ENCODE measurements at regions not wholly inside any gene's neighbourhood (a gene's known extent, or its start where the extent isn't known, plus 50 kb on each side); places are given as distances from the start of the nearest gene placed in this dataset.

DNA sequence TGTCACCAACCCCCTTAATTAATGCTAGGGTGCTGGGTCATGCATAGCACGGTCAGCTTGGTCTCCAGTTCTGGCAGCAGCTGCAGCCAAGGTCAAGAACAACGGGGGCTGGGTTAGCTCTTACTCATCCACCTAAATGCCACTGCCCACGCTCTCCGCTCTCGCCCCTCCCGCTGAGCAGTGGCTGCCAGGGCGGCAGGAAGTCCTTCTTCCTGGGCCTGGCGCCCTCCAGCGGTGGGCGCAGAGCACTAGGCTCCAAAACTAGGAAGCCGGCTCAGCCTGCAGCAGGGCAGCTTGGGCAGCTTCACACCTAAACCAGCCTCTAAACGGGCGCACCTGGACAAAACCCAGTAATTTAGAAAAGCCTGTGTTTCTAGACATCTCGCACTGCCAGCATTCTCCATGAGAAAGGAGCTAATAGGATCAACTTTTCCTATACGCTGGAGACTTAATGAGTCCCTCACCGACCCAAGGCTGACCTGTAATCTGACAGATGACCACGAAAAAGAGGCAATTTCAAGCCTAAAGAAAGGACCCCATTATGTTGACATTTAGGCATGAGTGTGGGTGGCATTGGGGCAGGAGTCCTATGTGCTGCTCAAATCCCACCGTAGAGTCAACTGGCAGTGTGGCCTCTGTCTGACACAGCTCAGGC lies 78.4 kb upstream of the LRRN2 start:
- TF ChIP-seq, protein P1, sequence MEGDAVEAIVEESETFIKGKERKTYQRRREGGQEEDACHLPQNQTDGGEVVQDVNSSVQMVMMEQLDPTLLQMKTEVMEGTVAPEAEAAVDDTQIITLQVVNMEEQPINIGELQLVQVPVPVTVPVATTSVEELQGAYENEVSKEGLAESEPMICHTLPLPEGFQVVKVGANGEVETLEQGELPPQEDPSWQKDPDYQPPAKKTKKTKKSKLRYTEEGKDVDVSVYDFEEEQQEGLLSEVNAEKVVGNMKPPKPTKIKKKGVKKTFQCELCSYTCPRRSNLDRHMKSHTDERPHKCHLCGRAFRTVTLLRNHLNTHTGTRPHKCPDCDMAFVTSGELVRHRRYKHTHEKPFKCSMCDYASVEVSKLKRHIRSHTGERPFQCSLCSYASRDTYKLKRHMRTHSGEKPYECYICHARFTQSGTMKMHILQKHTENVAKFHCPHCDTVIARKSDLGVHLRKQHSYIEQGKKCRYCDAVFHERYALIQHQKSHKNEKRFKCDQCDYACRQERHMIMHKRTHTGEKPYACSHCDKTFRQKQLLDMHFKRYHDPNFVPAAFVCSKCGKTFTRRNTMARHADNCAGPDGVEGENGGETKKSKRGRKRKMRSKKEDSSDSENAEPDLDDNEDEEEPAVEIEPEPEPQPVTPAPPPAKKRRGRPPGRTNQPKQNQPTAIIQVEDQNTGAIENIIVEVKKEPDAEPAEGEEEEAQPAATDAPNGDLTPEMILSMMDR (CRISPR knock-in tag; IDR thresholded peaks at IDR 0.05): peak; percentile 87
- no peak for TF ChIP-seq ZFAT (CRISPR knock-in tag; conservative IDR thresholded peaks at IDR 0.05)
- TF ChIP-seq, protein P2, sequence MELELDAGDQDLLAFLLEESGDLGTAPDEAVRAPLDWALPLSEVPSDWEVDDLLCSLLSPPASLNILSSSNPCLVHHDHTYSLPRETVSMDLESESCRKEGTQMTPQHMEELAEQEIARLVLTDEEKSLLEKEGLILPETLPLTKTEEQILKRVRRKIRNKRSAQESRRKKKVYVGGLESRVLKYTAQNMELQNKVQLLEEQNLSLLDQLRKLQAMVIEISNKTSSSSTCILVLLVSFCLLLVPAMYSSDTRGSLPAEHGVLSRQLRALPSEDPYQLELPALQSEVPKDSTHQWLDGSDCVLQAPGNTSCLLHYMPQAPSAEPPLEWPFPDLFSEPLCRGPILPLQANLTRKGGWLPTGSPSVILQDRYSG (CRISPR knock-in tag; IDR thresholded peaks at IDR 0.05): no peak
- no peak for TF ChIP-seq ATRX (CRISPR knock-in tag; IDR thresholded peaks at IDR 0.05; ENCODE audit: borderline replicate concordance)
